Eye (tissue), 1 donor: ENCODE measurements at regions not wholly inside any gene's neighbourhood (a gene's known extent, or its start where the extent isn't known, plus 50 kb on each side); places are given as distances from the start of the nearest gene placed in this dataset.
A peak's percentile ranks its signal among the peaks of the same experiment; 100 is the strongest.

Experiments used
- DNase-seq: peaks from one replicate; pipeline ENCODE4 v3.0.0-alpha.2; 2015

- no peak for DNase-seq
Observed at GRCh38 chr11:115564851-115565250, 60.6 kb upstream of the CADM1 start.

GRCh38 chr11:115561116-115561515, 56.9 kb upstream of the CADM1 start:
- no peak for DNase-seq

- no peak for DNase-seq
Observed at GRCh38 chr11:115558635-115559034, 54.4 kb upstream of the CADM1 start.

DNA sequence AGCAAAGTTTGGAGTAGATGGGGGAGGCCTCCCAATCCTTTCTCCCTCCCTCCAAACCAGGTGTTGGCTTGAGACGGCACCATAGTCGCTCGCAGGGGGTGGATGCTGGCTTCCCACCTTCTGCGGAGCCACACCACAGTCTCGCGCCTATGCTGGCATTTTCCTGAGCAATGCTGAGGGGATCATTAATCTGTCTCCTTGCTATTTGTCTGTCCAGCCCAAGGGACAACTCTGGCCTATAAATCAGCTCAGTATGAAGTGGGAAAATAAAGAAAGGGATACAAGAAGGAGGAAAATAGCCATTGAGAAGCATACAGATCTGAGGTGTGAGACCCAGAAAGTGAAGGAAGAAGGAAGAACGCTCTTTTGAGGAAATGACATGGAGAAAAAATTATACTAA, 53.5 kb upstream of the CADM1 start:
- no peak for DNase-seq

GRCh38 chr11:115556984-115557383, 52.8 kb upstream of the CADM1 start:
- DNase-seq = peak; percentile 41

- DNase-seq = peak; percentile 8
Observed at GRCh38 chr11:115555336-115556090, 51.3 kb upstream of the CADM1 start.
